ENCODE measurements at regions not wholly inside any gene's neighbourhood (a gene's known extent, or its start where the extent isn't known, plus 50 kb on each side); places are given as distances from the start of the nearest gene placed in this dataset.

DNA sequence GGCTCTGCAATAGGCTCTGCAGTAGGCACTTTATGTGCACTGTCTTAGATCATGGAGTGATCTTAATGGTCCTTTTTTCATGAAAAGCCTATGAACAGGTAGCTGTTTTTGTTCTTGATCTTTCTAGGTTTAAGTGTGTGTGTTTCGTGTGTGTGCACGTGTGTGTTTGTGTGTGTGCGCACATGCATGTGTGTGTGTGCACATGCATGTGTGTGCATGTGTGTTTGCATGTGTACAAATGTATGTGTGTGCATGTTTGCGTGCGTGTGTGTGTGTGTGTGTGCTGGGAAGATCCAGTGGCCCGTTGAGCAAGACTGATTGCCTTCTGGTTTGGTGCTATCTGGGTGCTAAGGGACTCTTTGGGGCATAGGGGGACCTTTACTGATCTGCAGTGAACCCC is 334.8 kb downstream of the GLRX3 start:
- DNase-seq (ENCODE audit: low read depth, low spot score), result no peak
- H3K27me3 Mint-ChIP-seq (ENCODE audit: low read depth), result peaks cover 12% of the 10 kb centered on the region
- H3K4me1 Mint-ChIP-seq, result no peaks in the 10 kb centered on the region
- H3K36me3 Mint-ChIP-seq (ENCODE audit: low read depth), result peaks cover 4% of the 10 kb centered on the region
- TF ChIP-seq, protein P1, sequence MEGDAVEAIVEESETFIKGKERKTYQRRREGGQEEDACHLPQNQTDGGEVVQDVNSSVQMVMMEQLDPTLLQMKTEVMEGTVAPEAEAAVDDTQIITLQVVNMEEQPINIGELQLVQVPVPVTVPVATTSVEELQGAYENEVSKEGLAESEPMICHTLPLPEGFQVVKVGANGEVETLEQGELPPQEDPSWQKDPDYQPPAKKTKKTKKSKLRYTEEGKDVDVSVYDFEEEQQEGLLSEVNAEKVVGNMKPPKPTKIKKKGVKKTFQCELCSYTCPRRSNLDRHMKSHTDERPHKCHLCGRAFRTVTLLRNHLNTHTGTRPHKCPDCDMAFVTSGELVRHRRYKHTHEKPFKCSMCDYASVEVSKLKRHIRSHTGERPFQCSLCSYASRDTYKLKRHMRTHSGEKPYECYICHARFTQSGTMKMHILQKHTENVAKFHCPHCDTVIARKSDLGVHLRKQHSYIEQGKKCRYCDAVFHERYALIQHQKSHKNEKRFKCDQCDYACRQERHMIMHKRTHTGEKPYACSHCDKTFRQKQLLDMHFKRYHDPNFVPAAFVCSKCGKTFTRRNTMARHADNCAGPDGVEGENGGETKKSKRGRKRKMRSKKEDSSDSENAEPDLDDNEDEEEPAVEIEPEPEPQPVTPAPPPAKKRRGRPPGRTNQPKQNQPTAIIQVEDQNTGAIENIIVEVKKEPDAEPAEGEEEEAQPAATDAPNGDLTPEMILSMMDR (conservative IDR thresholded peaks at IDR 0.05), result no peak
- H3K4me3 Mint-ChIP-seq, result no peak overlapping the region
- peaks cover 14% of the 10 kb centered on the region for H3K9me3 Mint-ChIP-seq
- no peak overlapping the region for H3K27ac Mint-ChIP-seq (ENCODE audit: unreplicated experiment)

DNA sequence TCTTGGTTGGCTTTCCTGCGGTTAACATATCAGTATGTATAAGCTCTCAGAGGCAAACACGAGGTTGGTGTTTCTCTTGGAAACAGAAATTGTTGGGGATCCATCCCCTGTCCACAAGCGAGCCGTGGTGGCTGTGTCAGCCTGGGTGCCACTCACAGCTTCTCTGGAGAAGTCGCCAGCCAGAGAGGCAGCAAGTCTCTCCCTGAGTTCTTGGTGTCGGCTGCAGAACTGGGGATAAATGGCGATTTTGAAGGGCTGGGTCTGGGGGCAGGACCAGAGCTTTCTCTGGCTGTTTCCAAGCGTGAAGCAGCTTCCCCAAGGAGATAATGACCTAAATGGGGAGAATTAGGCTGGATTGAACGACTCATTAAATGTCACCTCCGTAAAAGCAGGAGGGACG is 335.3 kb downstream of the GLRX3 start:
- peaks cover 14% of the 10 kb centered on the region for H3K9me3 Mint-ChIP-seq
- H3K27me3 Mint-ChIP-seq (ENCODE audit: low read depth), result peaks cover 12% of the 10 kb centered on the region
- no peak overlapping the region for H3K27ac Mint-ChIP-seq (ENCODE audit: unreplicated experiment)
- no peaks in the 10 kb centered on the region for H3K4me1 Mint-ChIP-seq
- DNase-seq (ENCODE audit: low read depth, low spot score), result no peak
- TF ChIP-seq, protein P1 (conservative IDR thresholded peaks at IDR 0.05), result no peak
- H3K36me3 Mint-ChIP-seq (ENCODE audit: low read depth), result peaks cover 4% of the 10 kb centered on the region
- H3K4me3 Mint-ChIP-seq, result no peak overlapping the region

DNA sequence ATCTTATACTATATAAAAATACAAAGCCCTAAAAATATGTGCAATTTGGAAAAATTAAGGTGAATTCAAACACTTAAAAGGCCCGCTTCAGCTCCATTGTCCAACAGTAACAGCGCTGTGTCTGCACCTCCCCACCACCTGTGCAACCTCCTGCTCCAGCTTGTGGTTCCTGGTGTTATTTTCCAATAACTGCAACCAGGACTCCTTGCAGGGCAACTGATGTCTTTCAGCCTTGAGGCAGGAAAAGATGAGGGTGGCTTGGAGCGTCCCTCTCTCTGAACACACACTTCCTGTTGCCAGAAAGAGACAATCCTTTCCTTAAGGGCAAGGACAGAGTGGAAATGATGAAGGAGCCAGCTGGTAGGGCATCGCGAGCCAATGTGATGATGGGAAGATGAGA is 336.0 kb downstream of the GLRX3 start:
- Mint-ChIP-seq H3K4me1 (no peaks in the 10 kb centered on the region), H3K27ac (ENCODE audit: unreplicated experiment) (no peak overlapping the region), H3K27me3 (ENCODE audit: low read depth) (peaks cover 15% of the 10 kb centered on the region), H3K9me3 (peaks cover 10% of the 10 kb centered on the region), H3K4me3 (no peak overlapping the region), H3K36me3 (ENCODE audit: low read depth) (peaks cover under 1% of the 10 kb centered on the region)
- TF ChIP-seq, protein P1 (conservative IDR thresholded peaks at IDR 0.05), result no peak
- no peak for DNase-seq (ENCODE audit: low read depth, low spot score)

DNA sequence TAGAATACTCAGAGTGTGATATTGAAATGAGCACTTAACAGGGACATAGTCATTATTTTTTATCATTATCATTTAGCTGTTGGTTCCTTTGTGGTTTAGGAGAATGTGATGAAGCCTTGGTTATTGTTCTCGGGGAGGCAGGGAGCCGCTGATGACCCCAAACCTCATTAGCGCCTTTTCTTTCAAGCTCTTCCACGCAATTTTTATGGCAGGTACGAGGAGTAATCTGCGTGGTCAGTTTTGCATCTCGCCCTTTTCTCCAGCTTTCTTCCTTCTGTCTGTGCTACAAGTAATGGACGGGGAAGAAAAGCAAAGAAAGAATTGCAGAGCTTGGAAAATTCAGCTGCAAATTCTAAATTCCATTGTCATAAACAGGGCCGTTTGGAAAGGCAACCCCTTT is 338.4 kb downstream of the GLRX3 start:
- H3K36me3 Mint-ChIP-seq (ENCODE audit: low read depth), result no peaks in the 10 kb centered on the region
- H3K9me3 Mint-ChIP-seq, result no peaks in the 10 kb centered on the region

DNA sequence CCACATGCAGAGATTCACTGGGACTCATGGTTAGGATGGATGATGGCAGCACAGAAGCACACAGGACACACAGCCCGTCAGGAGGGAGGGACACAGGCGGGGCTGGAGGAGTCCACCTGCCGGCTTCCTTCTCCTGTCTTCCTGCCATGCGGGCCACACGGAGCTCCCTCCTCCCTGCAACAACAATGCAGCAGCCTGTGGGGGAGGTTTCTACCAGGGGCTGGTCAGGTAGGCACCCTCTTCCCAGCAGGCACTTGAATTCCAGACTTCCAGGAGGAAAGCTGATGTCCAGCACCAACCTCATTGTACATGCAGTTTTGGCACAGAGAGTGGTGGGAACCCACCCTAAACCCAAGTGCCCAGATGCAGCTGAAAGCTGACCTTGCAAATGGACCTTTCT is 341.2 kb downstream of the GLRX3 start:
- Mint-ChIP-seq H3K4me3 (no peak overlapping the region), H3K27me3 (ENCODE audit: low read depth) (peaks cover 5% of the 10 kb centered on the region), H3K9me3 (no peaks in the 10 kb centered on the region), H3K36me3 (ENCODE audit: low read depth) (no peaks in the 10 kb centered on the region), H3K4me1 (no peaks in the 10 kb centered on the region), H3K27ac (ENCODE audit: unreplicated experiment) (no peak overlapping the region)
- TF ChIP-seq, protein P1 (conservative IDR thresholded peaks at IDR 0.05), result no peak
- no peak for DNase-seq (ENCODE audit: low read depth, low spot score)

More for the DNA sequence above, 338.4 kb downstream of the GLRX3 start:
- TF ChIP-seq, protein P1 (conservative IDR thresholded peaks at IDR 0.05), result no peak
- H3K4me3 Mint-ChIP-seq, result no peak overlapping the region
- peaks cover 9% of the 10 kb centered on the region for H3K27me3 Mint-ChIP-seq (ENCODE audit: low read depth)
- DNase-seq (ENCODE audit: low read depth, low spot score), result no peak
- H3K4me1 Mint-ChIP-seq, result no peaks in the 10 kb centered on the region
- H3K27ac Mint-ChIP-seq (ENCODE audit: unreplicated experiment), result peak overlapping the region; percentile 23

DNA sequence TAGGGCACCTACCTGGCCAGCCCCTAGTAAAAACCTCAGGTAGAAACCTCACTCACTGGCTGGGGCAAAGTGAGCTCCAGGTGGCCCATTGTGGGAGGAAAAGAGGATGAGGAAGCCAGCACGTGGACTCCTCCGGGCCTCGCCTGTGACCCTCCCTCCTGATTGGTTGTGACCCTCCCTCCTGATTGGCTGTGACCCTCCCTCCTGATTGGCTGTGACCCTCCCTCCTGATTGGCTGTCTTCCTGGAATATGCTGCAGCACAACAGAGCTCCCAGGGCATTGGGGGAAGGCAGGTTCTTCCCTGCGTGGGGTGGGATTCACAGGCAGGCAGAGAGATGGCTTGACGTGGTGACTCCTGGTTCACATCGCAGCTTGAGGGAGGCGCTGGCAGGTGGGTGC is 343.0 kb downstream of the GLRX3 start:
- H3K9me3 Mint-ChIP-seq, result no peaks in the 10 kb centered on the region
- no peaks in the 10 kb centered on the region for H3K4me1 Mint-ChIP-seq
- TF ChIP-seq, protein P1 (conservative IDR thresholded peaks at IDR 0.05), result no peak
- no peak overlapping the region for H3K4me3 Mint-ChIP-seq
- no peaks in the 10 kb centered on the region for H3K36me3 Mint-ChIP-seq (ENCODE audit: low read depth)
- H3K27ac Mint-ChIP-seq (ENCODE audit: unreplicated experiment), result no peak overlapping the region
- DNase-seq (ENCODE audit: low read depth, low spot score), result no peak
- H3K27me3 Mint-ChIP-seq (ENCODE audit: low read depth), result peaks cover 5% of the 10 kb centered on the region

Data from neural crest cell (in vitro differentiated cells).